DMS53 (cell line): ENCODE measurements at regions not wholly inside any gene's neighbourhood (a gene's known extent, or its start where the extent isn't known, plus 50 kb on each side); places are given as distances from the start of the nearest gene placed in this dataset.

Experiments
- DNase-seq: peaks from one replicate; lab custom pipeline; 2025; lab: John Stamatoyannopoulos, UW

GRCh38 chr22:48397531-48398180 lies 1430.0 kb downstream of the BRD1 start:
- no peak for DNase-seq

DNA sequence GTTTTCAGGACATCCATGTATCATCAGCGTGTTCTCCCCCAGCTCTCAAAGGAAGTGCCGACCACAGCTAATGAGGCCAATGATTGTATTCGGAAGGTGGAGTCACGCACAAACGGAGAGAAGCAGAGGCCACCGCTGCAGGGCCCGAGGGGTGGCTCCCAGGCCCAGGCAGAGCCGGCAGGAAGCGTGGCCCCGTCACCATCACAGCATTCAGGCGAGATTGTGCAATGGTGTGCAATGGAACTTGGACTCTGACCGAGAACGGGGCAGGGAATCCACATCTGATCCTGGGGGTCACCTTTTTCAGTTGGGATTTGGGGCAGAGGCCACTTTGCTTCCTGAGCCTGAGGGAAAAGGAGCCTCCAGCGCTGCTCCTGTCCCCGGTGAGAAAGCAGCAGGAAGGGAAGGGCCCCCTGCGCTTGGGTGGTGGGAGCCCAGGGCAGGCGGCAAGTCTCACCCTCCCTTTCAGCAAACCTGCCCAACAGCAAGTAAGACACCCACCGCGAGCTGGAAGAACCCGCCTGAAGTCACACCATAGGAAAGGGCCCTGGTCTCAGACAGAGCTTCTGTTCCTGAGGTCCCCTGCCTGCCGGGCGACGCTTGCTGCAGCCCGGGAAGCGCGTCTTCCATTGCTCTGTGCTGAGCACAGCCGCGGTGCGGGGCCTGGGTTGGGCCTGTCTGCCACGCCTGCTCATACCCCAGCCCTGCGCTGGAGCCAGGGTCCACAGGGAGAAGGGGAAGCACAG lies 1430.7 kb downstream of the BRD1 start:
- no peak for DNase-seq

DNA sequence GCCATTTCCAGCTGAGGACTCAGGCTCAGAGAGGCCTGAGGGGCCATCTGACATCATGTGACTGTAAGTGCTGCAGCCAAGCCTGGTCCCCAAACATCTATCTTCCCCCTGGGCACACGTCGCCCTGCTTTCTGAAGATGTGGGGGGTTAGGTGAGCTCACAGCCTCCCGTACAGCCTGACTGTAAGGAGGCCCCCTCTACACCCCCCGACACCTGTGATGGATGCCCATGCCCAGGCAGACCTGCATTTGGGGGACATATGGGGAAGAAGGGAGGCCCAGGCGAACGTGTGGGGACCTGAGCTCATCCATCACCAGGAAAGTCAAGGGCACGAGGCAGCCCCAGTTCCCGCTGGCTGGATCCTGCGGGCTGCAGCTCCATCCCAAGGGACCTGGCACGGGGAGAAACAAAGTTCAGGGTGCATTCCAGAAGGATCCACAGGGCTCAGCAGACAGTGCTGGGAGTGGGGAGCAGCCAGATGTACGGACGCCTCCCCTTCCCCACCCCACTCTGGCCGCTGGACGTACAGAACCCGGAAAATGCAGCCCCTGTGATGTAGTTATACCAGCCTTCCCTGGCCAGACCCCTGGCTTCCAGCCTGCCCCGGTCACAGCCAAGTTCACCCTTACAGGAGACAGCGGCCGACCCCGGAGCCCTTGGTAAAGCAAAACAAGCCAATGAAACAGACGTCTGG lies 1431.4 kb downstream of the BRD1 start:
- DNase-seq: no peak

DNA sequence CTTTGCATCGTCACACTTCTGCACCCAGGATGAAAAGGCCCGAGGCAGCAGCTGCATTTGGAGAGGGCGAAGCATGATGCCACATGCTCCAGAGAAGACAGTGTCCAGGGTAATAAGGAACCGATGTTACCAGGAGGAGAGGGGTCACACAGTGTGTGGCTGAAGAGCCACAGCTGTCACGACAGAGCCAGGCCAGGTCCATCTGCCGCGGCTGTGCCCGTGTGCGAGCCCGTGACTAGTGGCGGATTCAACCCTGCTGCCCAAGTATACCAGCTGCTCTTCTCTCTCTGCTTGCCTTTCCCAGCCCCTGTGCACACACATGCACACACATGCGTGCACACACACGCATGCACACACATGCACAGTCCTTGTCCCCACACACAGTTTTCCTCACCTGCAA lies 1432.5 kb downstream of the BRD1 start:
- DNase-seq: no peak

GRCh38 chr22:48394787-48395186 lies 1432.9 kb downstream of the BRD1 start:
- no peak for DNase-seq

- no peak for DNase-seq
Observed at GRCh38 chr22:48393885-48394284, 1433.8 kb downstream of the BRD1 start.

DNA sequence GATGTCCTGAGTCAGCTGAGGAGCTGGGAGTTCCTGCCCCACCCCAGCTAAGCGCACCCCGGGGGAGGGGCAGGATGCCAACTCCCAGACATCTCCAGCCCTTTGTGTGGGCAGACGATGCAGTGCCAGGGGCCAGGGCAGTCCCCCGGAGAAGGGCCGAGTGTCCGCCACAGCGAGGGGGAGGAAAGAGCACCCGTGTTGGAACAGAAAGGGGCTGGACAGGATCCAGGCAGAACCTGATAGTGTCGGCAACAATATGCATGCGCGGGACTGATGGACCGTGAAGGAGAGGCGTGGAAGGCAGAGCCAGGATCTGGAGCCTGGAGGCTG lies 1434.7 kb downstream of the BRD1 start:
- no peak for DNase-seq

DNA sequence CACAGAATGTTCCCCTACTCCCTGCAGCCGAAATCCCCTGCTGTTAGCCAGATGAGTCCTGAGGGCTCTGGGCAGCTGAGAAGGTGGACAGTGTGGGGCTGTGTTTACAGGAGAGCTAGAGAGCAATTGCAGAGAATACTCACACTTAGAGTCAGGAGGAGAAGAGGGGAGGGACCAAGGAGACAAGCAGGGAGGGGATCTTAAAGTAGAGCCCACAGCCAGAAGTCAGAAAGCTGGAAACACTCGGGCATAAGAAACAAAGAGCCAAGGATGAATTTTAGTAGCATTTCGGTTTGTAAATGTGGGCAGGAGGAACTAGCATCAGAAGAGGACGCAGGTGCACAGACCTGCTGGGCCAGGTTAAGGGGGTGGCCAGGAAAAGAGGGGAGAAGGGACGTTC lies 1435.9 kb downstream of the BRD1 start:
- no peak for DNase-seq

DNA sequence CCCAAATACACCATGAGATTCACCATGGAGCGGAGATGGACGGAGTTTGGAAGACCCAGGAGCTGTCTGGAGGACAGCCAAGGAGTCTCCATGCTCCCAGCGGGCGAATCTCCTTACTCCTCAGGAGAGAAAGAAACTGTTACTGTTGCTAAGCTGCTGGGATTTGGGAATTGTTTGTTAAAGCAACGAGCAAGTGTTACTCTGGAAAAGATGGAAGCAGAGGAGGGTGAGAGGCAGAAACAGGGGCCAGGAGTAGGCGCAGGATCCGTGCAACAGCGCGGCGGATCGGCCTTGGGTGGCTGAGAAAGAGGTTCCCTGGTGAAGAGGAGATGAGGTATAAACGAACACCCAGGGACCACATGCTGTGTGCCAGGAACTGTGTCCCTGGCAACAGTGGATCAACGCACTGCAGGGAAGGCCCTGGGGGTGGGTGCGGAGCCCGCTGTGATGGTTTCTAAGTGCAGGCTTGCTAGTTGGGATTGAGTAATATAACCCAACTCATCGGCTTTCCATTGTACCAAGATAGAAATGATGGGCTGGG lies 1436.4 kb downstream of the BRD1 start:
- DNase-seq: no peak

- DNase-seq: no peak
Observed at GRCh38 chr22:48389916-48390315, 1437.8 kb downstream of the BRD1 start.

- DNase-seq: no peak
Observed at GRCh38 chr22:48382197-48382596, 1445.5 kb downstream of the BRD1 start.

DNA sequence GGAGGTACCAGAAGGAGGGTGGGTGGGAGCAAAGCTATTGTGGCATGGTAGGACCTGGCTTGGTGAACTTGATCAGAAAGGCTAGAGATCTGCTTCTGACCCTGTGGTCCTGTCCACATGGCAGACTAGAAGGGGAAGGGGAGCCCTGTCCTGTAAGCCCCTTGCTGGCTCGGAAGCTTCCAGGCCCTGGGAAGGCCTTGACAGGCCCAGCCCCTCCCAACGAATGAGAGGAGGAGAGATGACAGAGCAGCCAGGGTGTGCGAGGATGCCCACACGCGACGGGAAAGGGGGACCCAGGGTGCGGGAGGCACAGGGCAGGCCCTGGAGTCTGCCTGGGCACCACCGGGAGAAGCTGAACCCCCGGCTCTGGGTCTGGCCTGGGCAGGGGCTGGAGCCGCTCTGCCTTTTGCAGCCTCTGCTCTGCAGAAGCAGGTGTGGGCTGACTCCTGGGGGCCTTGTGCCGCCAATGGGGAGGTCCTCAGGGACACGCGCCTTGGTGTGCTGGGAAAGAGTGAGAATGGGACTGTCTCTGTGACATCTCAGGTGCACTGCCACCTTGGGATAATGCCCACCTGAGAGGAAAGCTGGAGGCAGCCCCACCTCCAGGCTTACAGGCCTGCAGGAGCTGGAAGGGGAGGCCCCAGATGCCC lies 1447.5 kb downstream of the BRD1 start:
- DNase-seq: no peak

DNA sequence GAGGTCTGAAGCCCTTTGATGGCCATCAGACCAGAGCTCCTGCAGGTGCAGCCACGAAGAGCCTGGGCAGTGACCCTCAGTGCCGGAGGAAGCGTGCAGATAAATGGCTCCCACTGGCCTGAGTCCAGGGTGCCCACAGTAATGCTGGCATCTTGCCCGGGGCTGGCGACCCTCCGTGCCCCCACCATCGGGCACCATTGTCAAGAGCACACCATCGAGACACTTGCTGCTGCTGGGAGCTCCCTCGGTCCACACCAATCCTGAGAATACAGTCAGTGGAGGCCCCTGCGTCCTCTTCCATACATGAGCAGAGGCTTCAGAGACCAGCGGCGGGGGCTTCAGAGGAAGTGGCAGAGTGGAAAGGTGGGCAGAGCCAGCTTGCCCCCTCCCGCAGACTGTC lies 1448.3 kb downstream of the BRD1 start:
- no peak for DNase-seq

DNA sequence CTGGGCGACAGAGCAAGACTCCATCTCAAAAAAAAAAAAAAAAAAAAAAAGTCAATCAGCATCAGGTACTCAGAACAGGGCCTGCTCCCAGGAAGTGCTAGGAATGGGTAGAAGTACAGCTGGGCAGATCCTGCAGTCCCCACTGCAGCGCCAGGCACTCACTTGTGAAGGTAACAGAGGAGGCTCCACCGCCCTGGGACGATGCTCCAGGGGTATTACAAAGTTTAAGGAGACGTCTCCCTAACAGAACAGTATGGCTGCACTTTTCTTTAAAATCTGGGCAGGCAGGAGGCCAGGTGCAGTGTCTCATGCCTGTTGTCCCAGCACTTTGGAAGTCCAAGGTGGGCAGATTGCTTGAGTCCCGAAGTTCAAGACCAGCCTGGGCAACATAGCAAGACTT lies 1449.0 kb downstream of the BRD1 start:
- no peak for DNase-seq

GRCh38 chr22:48376936-48377712 lies 1450.5 kb downstream of the BRD1 start:
- no peak for DNase-seq

GRCh38 chr22:48376428-48376827 lies 1451.2 kb downstream of the BRD1 start:
- DNase-seq: no peak

DNA sequence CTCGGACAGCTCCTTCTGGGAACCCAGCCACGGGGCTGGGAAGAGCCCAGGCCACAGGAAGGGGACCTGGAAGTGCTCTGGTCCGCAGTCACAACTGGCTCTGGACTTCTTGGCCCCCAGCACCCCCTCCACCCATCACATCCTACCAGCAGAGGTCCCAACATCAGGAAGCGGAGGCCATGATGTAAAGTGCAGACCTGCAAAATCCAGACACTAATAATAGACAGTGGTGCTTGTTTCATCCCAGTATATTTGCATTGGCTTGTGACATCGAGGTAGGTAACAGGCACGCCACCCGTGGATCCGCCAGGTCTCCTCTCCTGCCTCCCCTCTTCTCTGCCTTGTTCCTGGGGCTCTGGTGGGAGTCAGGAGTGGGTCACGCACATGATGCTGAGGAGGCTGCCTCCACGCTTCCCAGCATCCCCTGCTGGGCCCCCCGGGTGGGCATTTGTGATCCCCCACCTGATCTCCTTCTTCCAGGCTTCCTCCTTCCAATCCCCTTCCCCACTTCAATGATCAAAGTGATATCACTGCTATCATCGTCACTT lies 1454.0 kb downstream of the BRD1 start:
- no peak for DNase-seq

DNA sequence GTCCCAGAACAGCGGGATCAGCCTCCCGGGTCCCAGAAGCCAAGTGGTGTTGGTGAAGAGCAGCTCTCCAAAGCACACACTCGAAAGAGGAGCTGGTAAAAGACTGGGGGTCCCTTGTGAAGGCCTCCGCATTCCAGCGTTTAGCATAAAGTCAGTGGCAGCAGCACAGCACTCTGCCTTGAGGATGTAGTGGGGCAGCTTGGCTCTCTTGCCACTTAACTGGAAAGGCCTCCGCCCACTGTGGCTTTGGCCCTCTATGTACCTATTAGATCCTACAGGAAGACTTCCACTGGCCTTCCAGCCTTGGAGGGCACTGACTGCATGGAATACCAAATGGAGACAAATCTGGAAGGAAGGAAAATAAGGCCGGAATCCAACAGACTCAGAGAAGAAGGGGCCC lies 1455.3 kb downstream of the BRD1 start:
- no peak for DNase-seq

DNA sequence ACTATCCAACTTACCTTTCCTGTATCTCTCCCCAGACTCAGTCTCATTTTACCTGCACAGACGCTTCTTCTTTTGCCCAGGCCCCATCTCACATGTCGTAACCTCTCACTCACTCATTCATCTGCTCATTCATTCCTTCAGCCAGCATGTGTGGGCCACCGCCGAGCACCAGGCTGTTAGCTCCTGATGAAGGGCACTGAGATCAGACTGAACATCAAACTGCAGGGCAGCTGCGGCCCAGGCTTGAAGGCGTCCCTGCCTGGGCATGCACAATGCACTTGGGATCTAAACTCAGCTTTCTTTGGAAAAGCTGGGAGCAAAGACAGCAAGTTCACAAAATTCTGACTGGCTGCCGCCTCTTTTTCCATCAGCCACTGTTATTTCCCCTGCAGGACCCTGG lies 1456.3 kb downstream of the BRD1 start:
- no peak for DNase-seq

DNA sequence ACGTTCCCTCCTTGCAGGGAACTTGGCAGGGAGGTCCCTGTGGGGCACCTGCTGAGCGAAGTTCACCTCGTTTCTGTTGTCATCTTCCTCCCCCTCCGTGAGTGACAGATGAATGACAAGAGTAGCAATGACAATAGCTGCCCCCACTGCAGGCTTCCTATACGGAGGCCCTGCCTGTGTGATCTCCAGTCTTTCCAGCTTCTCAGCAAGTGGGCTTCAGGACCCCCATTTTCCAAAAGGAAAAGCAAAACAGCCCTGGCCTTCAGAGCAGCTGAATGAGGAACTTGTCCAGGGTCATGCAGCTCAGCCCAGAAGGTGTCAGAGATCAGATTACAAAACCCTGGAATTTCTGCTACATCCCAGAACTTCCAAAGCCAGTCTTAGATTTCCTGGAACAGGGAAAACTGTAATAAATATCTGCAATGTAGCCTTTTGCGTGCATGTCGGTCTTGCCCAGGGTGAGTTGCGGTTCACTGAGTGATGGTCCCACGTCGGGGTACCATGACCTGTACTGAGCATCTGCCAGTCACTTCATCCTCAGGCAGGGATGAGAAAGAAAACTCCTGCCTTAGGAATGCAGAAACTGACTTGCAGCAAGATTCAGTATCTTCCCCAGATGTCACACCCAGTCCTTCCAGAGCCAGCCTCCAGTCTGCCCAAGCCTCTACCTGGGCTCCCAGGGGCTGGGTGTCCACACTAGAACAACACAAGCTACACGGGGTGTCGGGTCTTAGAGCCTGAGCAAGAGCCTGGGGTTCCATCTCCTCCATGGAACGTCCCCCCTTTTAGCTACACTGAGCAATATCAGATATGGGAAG lies 1457.0 kb downstream of the BRD1 start:
- no peak for DNase-seq
